Eye (tissue), 1 donor: ENCODE measurements at regions not wholly inside any gene's neighbourhood (a gene's known extent, or its start where the extent isn't known, plus 50 kb on each side); places are given as distances from the start of the nearest gene placed in this dataset.
"Not testable (repeated sequence)": the region's sequence is repeated elsewhere in the genome, so short reads cannot be mapped to it uniquely, and the experiment has no call there.

ENCODE experiments used
- DNase-seq: peaks from one replicate; pipeline ENCODE4 v3.0.0-alpha.2; 2015

DNA sequence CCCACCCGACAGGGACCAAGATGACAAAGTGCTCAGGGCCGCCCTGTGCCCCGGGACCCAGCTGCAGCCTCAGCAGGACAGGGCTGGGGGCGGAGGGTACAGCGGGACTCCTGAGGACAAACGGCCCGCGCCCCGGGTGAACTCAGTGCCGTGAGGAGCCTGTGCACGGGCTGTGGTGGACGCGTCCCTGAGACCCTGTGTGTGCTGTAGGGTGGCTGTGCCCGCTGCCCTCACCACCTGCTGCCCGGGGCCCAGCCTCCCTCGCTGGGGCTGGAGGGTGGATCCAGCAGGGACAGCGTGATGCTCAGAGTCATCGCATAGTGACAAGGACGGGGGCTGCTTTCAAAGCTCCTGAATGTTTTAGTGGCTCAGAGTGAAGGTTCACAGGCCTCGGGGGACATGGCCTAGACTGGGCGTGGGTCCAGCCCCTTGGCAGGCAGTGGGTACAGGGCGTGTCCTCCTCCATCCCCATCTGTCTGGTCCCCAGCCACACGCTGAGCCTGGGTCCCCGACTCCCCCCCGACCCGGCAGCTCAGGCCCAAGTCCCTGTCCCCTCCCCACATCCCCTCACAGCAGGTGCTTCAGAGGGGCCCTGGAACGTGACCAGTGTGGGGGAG, 172.7 kb downstream of the TMEM121 start:
- DNase-seq, result not testable (repeated sequence)

DNA sequence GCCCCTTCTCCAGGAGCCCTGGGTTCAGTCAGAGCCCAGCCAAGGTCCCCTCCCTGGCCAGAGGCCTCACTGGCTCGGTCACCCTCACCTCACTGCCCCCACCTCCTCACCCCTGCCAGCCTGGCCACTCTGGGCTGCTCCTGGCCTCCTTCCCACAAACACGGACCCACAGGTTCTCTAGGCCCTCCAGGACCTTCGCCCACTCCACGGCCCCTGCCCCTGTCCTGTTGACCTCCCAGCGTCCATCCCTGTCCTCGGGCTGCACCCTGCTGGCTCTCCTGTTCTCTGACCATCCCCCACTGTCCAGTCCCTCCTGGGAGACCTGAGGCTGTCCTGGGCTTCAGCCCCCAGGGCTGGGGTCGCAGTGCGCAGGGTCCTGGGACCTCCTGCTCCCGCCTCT, 173.3 kb downstream of the TMEM121 start:
- not testable (repeated sequence) for DNase-seq

DNA sequence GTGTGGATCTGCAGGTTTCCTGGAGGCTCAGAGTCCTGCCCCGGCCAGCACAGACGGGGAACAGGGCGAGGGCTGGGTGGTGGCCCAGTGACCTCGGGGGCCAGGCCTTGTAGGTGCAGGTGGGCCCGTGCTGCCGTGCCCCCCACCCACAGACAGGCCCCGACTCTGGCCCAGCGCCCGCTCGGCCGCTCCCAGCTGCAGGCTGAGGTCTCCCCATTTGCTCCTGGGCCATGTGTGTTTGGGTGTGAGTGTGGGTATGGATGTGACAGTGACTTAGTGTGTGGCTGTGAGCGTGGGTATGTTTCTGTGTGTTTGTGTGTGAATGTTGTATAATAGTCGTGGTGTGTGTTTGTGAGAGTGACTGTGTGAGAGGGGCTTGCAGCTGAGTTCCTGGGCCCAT, 173.8 kb downstream of the TMEM121 start:
- DNase-seq, result not testable (repeated sequence)

DNA sequence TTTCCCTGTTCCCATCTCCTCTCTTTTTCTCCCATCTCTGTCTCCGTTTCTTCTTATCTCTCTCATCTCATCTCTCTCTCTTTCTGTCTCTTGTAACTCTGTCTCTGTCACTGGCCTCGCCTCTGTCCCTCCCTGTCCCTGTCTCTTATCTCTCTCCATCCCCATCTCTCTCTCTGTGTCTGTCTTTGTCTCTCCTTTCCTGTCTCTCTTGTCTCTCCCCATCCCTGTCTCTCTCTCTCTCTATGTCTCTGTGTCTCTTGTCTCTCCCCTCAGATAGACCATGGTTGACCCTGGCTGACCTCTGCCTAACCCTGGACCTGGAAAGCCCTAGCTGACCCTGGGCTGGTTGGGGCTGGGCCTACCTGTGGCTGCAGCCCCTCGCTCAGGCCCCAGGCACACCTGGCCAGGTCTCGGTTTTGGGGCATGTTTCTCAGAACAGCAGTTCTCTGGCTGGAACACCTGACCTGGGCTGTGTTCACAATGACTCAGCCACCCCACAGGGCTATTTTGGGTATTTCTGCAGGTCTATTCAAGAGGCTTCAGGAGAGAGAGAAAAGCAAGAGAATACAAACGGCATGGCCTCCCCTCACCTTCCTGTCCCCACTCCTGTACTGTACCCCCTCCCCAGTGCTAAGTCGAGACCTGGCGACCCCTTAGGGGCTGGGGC, 174.4 kb downstream of the TMEM121 start:
- DNase-seq, result no peak

- DNase-seq, result no peak
Observed at GRCh38 chr14:105701456-105702274, 175.3 kb downstream of the TMEM121 start.

- DNase-seq, result no peak
Observed at GRCh38 chr14:105702275-105702817, 176.0 kb downstream of the TMEM121 start.

DNA sequence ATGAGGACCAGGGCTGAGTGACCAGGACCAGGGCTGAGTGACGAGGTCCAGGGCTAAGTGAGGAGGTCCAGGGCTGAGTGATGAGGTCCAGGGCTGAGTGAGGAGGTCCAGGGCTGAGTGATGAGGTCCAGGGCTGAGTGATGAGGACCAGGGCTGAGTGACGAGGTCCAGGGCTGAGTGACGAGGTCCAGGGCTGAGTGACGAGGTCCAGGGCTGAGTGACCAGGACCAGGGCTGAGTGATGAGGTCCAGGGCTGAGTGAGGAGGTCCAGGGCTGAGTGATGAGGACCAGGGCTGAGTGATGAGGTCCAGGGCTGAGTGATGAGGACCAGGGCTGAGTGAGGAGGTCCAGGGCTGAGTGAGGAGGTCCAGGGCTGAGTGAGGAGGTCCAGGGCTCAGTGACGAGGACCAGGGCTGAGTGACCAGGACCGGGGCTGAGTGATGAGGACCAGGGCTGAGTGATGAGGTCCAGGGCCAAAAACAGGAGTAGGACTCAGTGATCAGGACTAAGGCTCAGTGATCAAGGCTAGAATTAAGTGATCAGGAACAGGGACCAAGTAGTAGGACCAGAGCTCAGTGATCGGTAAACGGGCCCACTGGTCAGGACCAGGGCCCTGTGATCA, 176.8 kb downstream of the TMEM121 start:
- not testable (repeated sequence) for DNase-seq

DNA sequence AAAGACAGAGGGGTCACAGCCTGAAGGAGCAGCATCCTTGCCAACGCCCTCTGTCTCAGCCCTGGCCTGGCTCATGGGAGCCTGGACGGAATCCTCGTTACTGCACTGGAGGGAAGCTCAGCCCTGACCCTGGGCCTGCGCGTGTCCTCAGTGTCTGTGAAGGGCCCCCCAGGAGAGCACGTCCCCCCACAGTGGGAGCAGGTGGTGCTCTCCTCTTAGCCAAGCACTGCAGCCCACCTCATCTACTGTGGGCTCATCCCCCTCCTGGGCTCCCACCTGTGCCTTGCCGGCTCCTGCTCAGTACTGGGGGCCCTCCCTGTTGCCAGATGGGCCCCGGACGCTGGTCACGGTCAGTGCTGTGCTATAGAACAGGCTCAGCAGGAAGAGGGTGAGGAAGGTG, 177.7 kb downstream of the TMEM121 start:
- not testable (repeated sequence) for DNase-seq

DNA sequence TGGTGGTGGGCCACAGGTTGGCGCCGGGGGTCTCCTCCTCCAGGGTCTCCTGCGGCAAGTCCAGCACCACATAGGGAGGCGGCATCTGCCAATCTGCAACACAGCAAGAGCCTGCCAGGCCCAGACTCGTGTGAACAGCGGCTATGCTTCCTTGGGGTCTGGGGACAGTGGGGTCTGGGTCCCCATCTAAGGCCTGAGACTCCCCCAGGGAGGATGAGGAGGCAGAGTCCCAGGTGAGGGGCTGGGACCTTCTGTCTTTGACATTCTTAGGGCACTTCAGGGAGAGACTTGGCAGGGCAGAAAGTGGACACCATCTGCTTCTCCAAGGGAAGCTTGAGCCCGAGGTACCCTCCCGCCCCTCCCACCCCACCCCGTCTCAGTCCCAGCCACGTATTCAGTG, 178.1 kb downstream of the TMEM121 start:
- not testable (repeated sequence) for DNase-seq

GRCh38 chr14:105705512-105705861, 179.1 kb downstream of the TMEM121 start:
- DNase-seq, result not testable (repeated sequence)

DNA sequence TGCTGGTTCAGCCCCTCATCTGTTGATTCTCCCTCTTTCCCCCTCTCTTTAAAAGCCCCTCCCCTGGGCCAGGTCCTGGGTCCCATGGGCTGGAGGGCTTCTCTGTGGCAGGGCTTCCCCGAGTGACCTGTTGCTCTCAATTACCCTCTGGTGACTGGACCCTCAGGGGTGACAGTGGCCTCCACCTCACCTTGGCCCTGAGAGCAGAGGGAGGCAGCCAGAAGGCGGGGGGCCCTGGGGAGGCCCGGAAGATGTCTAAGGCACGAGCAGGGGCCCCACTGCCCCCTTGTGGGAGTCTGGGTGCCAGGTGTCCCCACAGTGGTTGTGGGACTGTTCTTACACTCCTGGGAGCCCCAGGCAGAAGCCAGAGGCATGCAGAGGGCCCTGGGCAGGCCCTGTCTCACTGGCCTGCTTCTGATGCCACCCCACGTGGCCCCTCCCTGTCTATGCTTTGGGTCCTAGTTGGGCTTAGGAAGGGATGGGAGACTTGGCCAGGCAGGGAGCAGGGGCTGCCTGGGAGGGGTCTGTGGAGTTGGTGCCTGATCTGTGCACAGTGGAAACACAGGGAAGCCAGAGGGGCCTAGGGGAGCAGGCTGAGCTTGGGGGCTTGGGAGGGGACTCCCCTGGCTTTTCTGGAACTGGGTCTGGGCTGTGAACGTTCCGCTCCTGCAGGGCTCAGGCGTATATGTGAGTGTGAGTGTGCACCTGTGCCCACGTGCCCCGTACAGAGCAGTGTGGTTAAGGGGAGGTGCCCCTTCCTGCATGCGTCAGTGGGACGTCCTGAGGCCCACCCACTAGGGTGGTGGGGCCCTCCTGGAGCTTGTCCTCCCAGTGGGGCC, 179.7 kb downstream of the TMEM121 start:
- DNase-seq, result not testable (repeated sequence)

DNA sequence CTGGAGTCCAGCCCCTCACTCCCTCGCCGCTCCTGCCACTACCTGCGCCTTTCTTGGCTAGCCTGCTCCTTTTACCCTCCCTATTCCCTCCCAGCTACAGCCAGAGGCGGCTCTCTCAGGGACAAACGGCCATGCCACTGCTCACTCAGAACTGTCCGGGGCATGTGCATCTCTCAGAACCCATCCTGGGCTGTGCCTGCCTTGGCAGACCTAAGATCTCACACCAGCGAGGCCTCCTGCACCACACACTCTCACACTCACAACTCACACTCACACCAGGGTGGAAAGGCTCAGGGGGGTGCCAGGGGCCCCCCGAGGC, 180.3 kb downstream of the TMEM121 start:
- DNase-seq, result not testable (repeated sequence)

- not testable (repeated sequence) for DNase-seq
Observed at GRCh38 chr14:105707099-105707498, 180.7 kb downstream of the TMEM121 start.

- DNase-seq, result not testable (repeated sequence)
Observed at GRCh38 chr14:105707723-105708151, 181.4 kb downstream of the TMEM121 start.

DNA sequence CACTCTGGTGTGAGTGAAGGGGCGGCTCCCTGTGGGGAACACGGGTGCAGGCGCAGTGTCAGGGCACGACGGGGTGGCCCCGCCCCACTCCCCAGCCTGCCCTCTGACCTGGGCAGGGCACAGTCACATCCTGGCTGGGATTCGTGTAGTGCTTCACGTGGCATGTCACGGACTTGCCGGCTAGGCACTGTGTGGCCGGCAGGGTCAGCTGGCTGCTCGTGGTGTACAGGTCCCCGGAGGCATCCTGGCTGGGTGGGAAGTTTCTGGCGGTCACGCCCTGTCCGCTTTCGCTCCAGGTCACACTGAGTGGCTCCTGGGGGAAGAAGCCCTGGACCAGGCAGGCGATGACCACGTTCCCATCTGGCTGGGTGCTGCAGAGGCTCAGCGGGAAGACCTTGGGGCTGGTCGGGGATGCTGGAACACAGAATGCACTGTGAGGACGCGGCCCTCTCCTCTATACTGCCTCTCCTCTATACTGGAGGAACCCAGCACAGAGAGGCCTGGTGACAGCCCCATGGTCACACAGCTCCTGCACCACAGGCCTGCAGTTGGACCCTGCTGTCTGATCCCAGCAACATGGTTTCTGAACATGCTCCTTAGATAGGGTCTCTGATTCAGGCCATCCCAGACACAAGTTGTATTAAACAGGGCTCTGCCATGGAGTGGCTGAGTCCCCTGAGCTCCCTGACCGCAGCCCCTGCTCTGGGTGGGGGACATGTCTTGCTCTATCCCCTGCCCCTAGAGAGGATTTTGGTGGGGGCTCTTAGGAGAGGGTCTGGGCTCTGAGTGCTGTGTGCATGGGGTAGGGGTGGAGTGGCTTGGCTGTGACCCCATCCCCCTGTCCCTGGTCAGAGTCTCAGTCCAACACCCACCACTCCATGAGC, 182.1 kb downstream of the TMEM121 start:
- not testable (repeated sequence) for DNase-seq

GRCh38 chr14:105709281-105710118, 183.1 kb downstream of the TMEM121 start:
- no peak for DNase-seq

DNA sequence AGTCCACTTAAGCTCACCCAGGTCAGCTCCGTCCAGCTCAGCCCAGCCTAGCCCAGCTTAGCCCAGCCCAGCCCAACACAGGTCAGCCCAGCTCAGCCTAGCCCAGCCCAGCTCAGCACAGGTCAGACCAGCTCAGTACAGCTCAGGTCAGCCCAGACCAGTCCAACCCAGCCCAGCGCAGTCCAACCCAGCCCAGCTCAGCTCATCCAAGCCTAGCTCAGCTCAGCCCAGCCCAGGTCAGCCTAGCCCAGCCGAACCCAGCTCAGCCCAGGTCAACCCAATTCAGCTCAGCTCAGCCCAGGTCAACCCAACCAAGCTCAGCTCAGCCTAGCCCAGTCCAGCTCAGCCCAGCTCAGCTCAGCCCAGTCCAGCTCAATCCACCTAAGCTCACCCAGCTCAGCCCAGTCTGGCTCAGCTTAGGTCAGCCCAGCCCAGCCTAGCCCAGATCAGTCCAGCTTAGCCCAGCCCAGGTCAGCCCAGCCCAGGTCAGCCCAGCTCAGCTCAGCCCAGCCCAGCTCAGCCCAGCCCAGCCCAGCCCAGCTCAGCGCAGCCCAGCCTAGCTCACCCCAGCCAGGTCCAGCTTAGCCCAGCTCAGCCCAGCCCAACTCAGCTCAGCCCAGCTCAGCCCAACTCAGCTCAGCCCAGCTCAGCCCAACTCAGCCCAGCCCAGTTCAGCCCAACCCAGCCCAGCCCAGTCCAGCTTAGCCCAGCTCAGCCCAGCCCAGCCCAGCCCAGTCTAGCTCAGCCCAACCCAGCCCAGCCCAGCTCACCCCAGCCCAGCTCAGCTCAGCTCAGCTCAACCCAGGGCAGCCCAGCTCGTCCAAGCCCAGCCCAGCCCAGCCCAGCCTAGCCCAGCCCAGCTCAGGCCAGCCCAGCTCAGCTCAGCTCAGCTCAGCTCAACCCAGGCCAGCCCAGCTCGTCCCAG, 184.0 kb downstream of the TMEM121 start:
- no peak for DNase-seq

- DNase-seq, result no peak
Observed at GRCh38 chr14:105711044-105711620, 184.7 kb downstream of the TMEM121 start.
